HFFc6 (cell line): ENCODE measurements at regions not wholly inside any gene's neighbourhood (a gene's known extent, or its start where the extent isn't known, plus 50 kb on each side); places are given as distances from the start of the nearest gene placed in this dataset.
"Not testable (repeated sequence)": the region's sequence is repeated elsewhere in the genome, so short reads cannot be mapped to it uniquely, and the experiment has no call there.

Experiments used
- DNase-seq: peaks from one replicate; pipeline ENCODE4 v3.0.0-alpha.2; 2018
- H3K27ac Mint-ChIP-seq: 2 replicates; pipeline ENCODE4 v1.8.0; 2020; ENCODE audit warnings: mild to moderate bottlenecking, mixed read lengths
- H3K27me3 Mint-ChIP-seq: 2 replicates; pipeline ENCODE4 v1.8.0; 2021; ENCODE audit warnings: mild to moderate bottlenecking, moderate library complexity, mixed read lengths; ENCODE audit not compliant: insufficient read depth
- H3K36me3 Mint-ChIP-seq: 2 replicates; pipeline ENCODE4 v1.8.0; 2021; ENCODE audit warnings: low read depth, mixed read lengths
- H3K4me1 Mint-ChIP-seq: 2 replicates; pipeline ENCODE4 v1.8.0; 2020; ENCODE audit warnings: low read depth, mixed read lengths
- H3K4me3 Mint-ChIP-seq: 2 replicates; pipeline ENCODE4 v1.8.0; 2020; ENCODE audit warnings: mild to moderate bottlenecking, moderate library complexity, mixed read lengths
- H3K9me3 Mint-ChIP-seq: 2 replicates; pipeline ENCODE4 v1.8.0; 2020; ENCODE audit warnings: mild to moderate bottlenecking, mixed read lengths
- CTCF ChIP-seq: fragments of 200-600 bp; sonication (generic); IDR thresholded peaks from 2 replicates; pipeline ENCODE4 v1.5.0; 2021; ENCODE audit warnings: antibody characterized with exemption, mild to moderate bottlenecking

DNA sequence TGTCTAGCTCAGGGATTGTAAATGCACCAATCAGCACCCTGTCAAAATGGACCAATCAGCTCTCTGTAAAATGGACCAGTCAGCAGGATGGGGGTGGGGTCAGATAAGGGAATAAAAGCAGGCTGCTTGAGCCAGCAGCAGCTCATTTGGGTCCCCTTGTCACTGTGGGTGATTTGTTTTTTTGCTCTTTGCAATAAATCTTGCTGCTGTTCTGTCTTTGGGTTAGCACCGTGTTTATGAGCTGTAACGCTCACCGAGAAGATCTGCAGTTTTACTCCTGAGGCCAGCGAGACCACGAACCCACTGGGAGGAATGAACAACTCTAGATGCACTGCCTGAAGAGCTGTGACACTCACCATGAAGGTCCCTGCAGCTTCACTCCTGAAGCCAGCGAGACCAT is 134.1 kb upstream of the LMNTD1 start:
- H3K4me1 Mint-ChIP-seq, result peaks cover 15% of the 10 kb centered on the region
- DNase-seq, result no peak
- TF ChIP-seq CTCF, result no peak
- peaks cover 8% of the 10 kb centered on the region for H3K9me3 Mint-ChIP-seq
- no peak overlapping the region for H3K4me3 Mint-ChIP-seq
- no peak overlapping the region for H3K27ac Mint-ChIP-seq
- H3K27me3 Mint-ChIP-seq, result no peaks in the 10 kb centered on the region
- 0 out of 2 replicates have a peak, but pooled peaks cover 5% of the 10 kb centered on the region for H3K36me3 Mint-ChIP-seq

DNA sequence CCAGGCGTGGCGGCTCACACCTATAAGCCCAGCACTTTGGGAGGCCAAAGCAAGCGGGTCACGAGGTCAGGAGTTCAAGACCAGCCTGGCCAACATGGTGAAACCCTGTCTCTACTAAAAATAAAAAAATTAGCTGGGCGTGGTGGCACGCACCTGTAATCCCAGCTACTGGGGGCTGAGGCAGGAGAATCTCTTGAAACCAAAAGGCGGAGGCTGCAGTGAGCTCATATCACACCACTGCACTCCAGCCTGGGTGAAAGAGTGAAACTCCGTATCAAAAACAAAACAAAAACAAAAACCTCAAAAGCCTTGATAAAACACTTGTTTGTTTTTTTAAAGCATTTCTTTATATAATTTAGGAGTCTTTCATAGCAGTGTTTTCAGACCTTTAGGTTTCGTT is 135.8 kb upstream of the LMNTD1 start:
- not testable (repeated sequence) for H3K4me3 Mint-ChIP-seq, H3K27ac Mint-ChIP-seq, H3K36me3 Mint-ChIP-seq, H3K27me3 Mint-ChIP-seq, H3K9me3 Mint-ChIP-seq, DNase-seq
- peaks cover 24% of the 10 kb centered on the region for H3K4me1 Mint-ChIP-seq

GRCh38 chr12:25689996-25690501 is 137.0 kb upstream of the LMNTD1 start:
- H3K4me1 Mint-ChIP-seq, result peaks cover 36% of the 10 kb centered on the region
- no peak for TF ChIP-seq CTCF
- DNase-seq, result no peak
- peaks cover 8% of the 10 kb centered on the region for H3K9me3 Mint-ChIP-seq
- H3K27me3 Mint-ChIP-seq, result no peaks in the 10 kb centered on the region
- 0 out of 2 replicates have a peak, but pooled peaks cover 5% of the 10 kb centered on the region for H3K36me3 Mint-ChIP-seq
- no peak overlapping the region for H3K27ac Mint-ChIP-seq
- no peak overlapping the region for H3K4me3 Mint-ChIP-seq

DNA sequence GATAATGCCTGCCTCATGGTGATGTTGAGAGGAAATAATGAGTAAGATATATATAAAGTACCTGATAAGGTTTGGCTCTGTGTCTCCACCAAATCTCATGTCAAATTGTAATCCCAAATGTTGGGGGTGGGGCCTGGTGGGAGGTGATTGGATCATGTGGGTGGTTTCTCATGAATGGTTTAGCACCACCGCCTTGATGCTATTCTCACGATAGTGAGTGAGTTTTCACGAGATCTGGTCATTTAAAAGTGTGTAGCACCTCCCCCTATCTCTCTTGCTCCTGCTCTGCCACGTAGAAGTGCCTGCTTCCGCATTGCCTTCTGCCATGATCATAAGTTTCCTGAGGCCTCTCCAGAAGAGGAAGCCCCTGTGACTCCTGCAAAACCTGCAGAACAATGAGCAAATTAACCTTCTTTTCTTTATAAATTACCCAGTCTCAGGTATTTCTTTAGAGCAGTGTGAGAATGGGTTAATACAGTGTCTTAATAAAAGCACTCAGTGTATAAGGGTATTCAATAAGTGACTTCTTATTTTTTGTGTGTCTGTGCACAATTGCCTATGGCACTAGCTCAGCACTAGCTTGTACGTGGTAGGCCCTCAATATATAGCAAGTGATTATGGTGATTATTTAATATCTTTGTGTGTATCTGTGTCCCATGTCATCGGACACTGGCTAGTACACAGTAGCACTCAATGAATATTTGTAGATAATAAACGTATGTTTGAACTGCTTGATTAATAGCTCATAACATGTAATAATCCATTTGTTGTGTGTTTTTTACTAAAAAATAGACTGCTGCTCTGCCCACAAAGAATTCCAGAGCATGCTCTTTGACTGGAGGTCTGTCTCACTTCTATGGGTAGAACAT is 138.1 kb upstream of the LMNTD1 start:
- no peak overlapping the region for H3K4me3 Mint-ChIP-seq
- H3K27ac Mint-ChIP-seq, result no peak overlapping the region
- no peaks in the 10 kb centered on the region for H3K27me3 Mint-ChIP-seq
- H3K9me3 Mint-ChIP-seq, result peaks cover 8% of the 10 kb centered on the region
- peaks cover 11% of the 10 kb centered on the region; the same call in 1 of the 2 replicates for H3K36me3 Mint-ChIP-seq
- peaks cover 41% of the 10 kb centered on the region for H3K4me1 Mint-ChIP-seq
- no peak for DNase-seq
- no peak for TF ChIP-seq CTCF

DNA sequence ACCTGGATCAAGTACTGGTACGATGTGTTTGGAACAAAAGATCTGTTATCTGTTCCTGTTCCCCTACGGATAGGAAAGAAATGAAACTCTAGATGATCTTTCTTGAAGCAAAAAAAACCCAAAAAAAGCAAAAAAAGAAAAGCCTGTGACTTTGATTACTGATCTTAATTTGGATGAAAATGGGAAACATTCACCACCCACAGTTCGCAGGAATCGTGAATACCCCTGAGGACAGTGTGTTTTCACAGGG is 138.7 kb upstream of the LMNTD1 start:
- no peak for DNase-seq
- Mint-ChIP-seq H3K4me3 (no peak overlapping the region), H3K27ac (no peak overlapping the region), H3K27me3 (no peaks in the 10 kb centered on the region), H3K4me1 (peaks cover 41% of the 10 kb centered on the region), H3K36me3 (peaks cover 16% of the 10 kb centered on the region), H3K9me3 (peaks cover 7% of the 10 kb centered on the region)
- TF ChIP-seq CTCF, result no peak
